ENCODE measurements at regions not wholly inside any gene's neighbourhood (a gene's known extent, or its start where the extent isn't known, plus 50 kb on each side); places are given as distances from the start of the nearest gene placed in this dataset.

- Histone ChIP-seq H3K4me1 (no peaks in the 10 kb centered on the region), H3K27ac (replicated peaks in 1 of 4) (no peak overlapping the region), H3K27me3 (no peaks in the 10 kb centered on the region), H3K4me3 (no peak overlapping the region), H3K9me3 (no peaks in the 10 kb centered on the region), H3K36me3 (no peaks in the 10 kb centered on the region)
- DNase-seq (ENCODE audit: extremely low spot score): no peak
- 91% methylated on average over 2 of the region's 2 CpGs for WGBS
- TF ChIP-seq POLR2AphosphoS5 (IDR thresholded peaks at IDR 0.05) (no peak), POLR2A (IDR thresholded peaks at IDR 0.05; ENCODE audit: low read depth) (no peak), EP300 (IDR thresholded peaks at IDR 0.05) (no peak), CTCF (IDR thresholded peaks at IDR 0.05) (no peak)
- intact Hi-C loops (cut with DNase I): no loop called here
These were observed 478.3 kb downstream of the SOX2 start for GRCh38 chr3:182190056-182190455.

GRCh38 chr3:182198345-182198744, 486.6 kb downstream of the SOX2 start:
- Histone ChIP-seq H3K9me3 (no peaks in the 10 kb centered on the region), H3K4me3 (no peak overlapping the region), H3K27ac (replicated peaks in 1 of 4) (no peak overlapping the region), H3K36me3 (no peaks in the 10 kb centered on the region), H3K4me1 (no peaks in the 10 kb centered on the region), H3K27me3 (peaks cover 0 to 11% (median 0%) of the 10 kb centered on the region in 4 donors)
- intact Hi-C loops (cut with DNase I): no loop called here
- no peak for TF ChIP-seq POLR2A (IDR thresholded peaks at IDR 0.05; ENCODE audit: low read depth)
- no peak for TF ChIP-seq CTCF (IDR thresholded peaks at IDR 0.05)
- no peak for TF ChIP-seq EP300 (IDR thresholded peaks at IDR 0.05)
- no peak for TF ChIP-seq POLR2AphosphoS5 (IDR thresholded peaks at IDR 0.05)
- WGBS: 92% methylated on average over 1 of the region's 1 CpG
- no peak for DNase-seq (ENCODE audit: extremely low spot score)

- no peak for TF ChIP-seq EP300 (IDR thresholded peaks at IDR 0.05)
- TF ChIP-seq POLR2A (IDR thresholded peaks at IDR 0.05; ENCODE audit: low read depth): no peak
- TF ChIP-seq CTCF (IDR thresholded peaks at IDR 0.05): no peak
- no peak for TF ChIP-seq POLR2AphosphoS5 (IDR thresholded peaks at IDR 0.05)
- no peaks in the 10 kb centered on the region for H3K36me3 ChIP-seq
- no peaks in the 10 kb centered on the region for H3K4me1 ChIP-seq
- no peaks in the 10 kb centered on the region for H3K9me3 ChIP-seq
- no peak overlapping the region for H3K27ac ChIP-seq (replicated peaks in 1 of 4)
- H3K4me3 ChIP-seq: no peak overlapping the region
- intact Hi-C loops (cut with DNase I): no loop called here
- 41% methylated on average over 11 of the region's 11 CpGs for whole genome bisulfite sequencing
- peaks cover 0 to 18% (median 0%) of the 10 kb centered on the region in 4 donors for H3K27me3 ChIP-seq
- no peak for DNase-seq (ENCODE audit: extremely low spot score)
These were observed 489.9 kb downstream of the SOX2 start for GRCh38 chr3:182201456-182202168.

- 32% methylated on average over 4 of the region's 4 CpGs for WGBS
- no peak for TF ChIP-seq POLR2AphosphoS5 (IDR thresholded peaks at IDR 0.05)
- no peak for TF ChIP-seq EP300 (IDR thresholded peaks at IDR 0.05)
- TF ChIP-seq POLR2A (IDR thresholded peaks at IDR 0.05; ENCODE audit: low read depth): no peak
- no peak for TF ChIP-seq CTCF (IDR thresholded peaks at IDR 0.05)
- no peaks in the 10 kb centered on the region for H3K9me3 ChIP-seq
- intact Hi-C loops (cut with DNase I): no loop called here
- DNase-seq (ENCODE audit: extremely low spot score): no peak
- no peak overlapping the region for H3K27ac ChIP-seq (replicated peaks in 1 of 4)
- H3K4me3 ChIP-seq: no peak overlapping the region
- no peaks in the 10 kb centered on the region for H3K36me3 ChIP-seq
- no peaks in the 10 kb centered on the region for H3K4me1 ChIP-seq
- no peaks in the 10 kb centered on the region for H3K27me3 ChIP-seq
These were observed 500.9 kb downstream of the SOX2 start for GRCh38 chr3:182212479-182213076.

Measured in esophagus muscularis mucosa (tissue), 4 donors.